Stimulated activated CD4-positive, alpha-beta T cell treated with anti-CD3 and anti-CD28 coated beads, Interleukin-2, amount 100 ng/mL, for 4 hours (primary cell): ENCODE measurements at regions not wholly inside any gene's neighbourhood (a gene's known extent, or its start where the extent isn't known, plus 50 kb on each side); places are given as distances from the start of the nearest gene placed in this dataset.

Experiments
- DNase-seq: peaks from one replicate; pipeline ENCODE4 v3.0.0-alpha.2; 2020; ENCODE audit warnings: low read depth

DNA sequence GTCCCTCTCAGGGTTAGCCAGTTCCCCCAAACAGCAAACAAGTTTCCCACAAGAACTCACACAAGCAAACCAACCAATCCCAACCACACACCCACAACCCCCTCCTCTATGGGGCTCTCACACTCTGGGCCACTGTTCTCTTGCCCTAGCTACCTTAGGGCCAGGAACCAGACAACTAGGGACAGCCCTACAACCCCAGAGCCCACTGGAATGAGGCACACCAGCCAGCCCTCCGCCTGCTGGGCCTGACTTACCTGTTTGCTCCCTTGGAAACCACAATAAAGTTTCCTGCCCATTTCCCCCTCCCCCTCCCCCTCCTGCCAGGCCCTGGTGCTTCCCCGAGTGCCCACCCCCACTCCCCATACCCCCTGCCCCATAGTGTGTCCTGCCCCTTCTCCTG lies 132.6 kb downstream of the WDR11 start:
- DNase-seq, result no peak

DNA sequence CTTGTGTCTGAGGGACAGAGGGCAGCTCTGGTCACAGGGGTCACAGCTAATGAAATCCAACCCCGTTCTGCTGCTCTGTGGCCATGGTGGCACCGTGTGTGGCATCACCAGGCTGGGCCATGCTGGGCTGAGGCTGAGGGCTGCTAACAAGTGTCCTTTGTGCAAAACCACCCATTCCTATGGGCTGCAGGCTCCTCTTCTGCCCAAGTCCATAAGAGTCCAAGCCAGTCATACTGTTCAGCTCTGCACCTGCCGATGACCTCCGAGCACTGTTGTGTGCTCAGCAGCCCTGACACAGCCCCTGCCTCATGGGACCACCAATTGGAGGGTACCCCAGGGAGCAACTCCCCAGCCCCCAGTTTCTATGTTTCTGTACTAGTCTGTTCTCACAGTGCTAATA lies 133.1 kb downstream of the WDR11 start:
- DNase-seq, result no peak

DNA sequence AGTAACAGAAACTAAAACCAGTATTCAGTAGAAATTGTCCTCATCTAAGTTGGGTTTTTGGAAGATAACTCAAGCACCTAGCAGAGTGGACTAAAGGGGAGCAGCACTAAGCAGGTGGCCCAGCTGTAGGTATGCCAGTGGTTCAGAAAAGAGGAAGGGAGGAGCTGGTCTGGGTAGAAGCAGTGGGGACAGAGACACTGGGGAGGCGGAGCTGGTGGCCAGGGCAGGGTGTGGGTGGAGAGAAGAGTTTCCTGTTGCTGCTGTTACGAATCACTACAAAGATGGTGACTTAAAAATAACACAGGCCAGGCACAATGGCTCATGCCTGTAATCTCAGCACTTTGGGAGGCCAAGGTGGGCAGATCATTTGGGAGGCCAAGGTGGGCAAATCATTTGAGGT lies 136.2 kb downstream of the WDR11 start:
- no peak for DNase-seq

DNA sequence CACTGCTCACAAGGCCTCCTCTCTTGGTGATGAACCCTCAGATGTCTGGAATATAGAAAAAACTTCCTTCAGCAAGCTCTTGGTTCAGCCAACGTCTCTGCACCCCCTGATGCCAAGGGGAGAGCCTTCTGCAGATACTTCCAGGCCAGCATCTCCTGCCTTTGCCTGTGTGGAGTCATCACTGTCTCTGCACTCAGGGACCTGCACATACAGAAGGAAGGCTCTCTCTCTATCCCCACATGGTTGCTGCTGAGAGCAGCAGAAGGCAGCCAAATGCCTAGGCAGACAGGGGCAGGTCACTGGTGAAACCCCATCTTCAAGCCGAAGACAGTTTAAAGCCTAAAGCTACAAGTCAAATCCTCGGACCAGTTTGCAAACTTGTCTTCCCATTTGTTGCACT lies 137.6 kb downstream of the WDR11 start:
- DNase-seq, result no peak

DNA sequence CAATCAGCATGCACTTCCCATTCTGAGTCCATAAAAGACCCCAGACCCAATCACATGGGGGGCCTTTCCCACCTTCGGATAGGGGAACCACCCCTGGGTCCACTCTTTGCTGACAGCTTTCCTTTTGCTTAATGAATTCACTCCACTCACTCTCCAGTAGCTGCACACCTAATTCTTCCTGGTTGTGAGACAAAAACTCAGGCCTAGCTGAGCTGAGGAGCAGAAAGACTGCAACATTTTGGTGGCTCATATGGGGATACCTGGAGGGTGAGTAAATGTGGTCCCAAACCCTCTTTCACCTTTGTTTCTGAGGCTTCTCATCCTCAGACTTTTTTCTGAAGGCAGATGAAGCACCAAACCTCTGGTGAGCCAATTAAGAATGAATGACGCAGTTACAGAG lies 138.1 kb downstream of the WDR11 start:
- no peak for DNase-seq

DNA sequence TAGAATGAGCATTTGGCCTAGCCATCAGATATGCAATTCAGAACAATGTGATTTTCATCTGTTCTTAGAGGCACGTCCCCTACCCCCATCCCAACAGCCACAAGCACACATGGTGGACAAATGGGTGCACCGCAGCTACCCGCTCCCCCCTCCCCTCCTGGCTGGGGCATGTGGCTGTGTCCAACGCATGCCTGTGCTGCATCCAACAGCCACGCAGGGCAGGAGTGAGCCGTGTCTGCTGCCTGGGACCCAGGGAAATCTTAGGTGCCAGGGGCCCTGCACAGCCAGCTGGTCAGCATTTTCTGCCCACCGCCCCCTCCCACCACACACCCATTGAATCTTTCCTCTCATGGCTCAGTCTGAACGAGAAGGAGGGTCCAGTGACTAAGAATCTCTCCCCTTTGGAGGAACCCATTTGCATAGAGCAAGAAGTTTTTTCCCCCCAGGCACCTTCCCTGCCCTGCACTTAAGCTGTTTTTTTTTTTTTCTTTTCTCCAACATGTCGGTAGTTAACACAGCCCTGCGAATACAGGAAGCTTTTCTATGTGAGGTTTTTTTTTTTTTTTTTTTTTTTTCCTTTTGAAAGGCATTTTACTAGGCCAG lies 138.9 kb downstream of the WDR11 start:
- DNase-seq, result no peak

DNA sequence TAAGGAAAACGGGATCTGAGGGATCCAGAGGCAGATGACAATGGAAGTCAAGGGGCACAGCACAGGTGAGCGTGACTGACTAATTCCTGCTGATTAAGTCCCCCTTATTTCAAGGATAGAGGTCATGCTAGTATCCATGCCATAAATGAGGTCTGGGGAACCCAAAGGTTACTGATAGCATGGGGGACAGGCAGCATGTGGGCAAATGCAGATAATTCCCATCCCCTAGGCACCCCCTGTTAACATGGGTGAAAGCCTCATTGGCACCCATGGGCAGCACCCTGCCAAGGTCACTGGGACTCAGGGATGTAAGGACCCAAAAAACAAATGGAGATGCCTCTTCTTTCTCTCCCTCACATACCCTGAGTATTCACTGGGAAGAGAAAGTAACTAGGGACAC lies 139.7 kb downstream of the WDR11 start:
- DNase-seq, result no peak

DNA sequence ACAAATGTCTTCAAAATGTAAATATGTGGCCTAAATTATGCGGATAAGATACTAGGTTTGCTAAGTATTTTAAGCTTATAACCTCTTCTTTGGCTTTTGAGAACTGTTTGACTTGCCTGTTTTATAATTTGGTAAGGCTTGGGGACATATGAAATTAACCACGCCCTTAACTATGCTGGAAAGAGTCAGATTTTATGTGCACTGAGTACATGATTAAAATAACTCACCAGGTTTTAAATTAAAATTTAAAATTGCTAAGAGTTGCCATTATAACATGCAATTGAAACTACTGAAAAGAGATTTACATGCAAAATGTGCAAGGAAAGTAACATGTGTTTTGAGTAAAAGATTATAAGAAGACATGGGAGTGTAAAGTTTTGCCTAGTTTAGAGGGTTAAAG lies 141.9 kb downstream of the WDR11 start:
- no peak for DNase-seq

DNA sequence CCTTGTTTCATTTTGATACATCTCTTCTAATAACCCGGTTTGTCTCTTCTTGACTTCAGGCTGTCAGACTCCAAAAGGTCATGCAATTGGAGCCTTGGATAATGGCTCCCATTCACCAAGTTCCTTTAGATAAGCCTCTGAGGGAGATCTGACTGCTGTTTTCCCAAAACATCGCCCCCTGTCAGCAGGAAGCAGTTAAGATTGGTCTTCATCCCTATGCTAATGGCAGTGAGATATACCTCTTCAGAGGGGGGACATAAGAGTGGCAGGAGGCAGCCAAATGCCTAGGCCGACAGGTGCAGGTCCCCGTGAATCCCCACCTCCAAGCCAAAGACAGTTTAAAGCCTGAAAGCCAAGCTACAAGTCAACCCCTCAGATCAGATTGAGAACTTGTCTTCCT lies 144.6 kb downstream of the WDR11 start:
- DNase-seq, result no peak

DNA sequence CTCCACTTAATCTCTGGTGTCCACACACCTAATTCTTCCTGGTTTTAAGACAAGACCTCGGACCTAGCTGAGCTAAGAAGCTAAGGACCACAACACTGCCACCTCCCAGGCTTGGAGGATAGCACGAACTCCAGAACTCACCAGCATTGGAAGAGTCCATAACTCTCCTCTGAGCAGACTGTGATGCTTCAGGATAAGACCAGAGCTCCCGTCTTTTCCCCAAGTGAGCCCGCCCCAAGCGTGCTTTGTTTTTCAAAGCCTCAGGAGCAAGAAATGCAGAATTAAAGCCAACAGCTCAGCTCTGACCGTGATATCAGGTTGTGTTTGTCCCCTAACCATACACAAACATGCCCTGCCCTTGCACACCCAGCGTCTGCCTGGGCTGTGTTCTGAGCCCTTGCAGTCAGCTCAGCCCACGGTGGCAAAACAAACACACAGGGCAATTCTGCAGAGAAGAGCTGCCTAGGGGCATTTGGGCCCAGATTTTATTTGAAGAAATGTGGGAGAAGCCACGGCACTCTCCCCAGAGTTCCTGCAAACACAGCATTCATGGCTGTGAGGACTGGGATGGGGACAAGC lies 145.4 kb downstream of the WDR11 start:
- DNase-seq, result no peak

DNA sequence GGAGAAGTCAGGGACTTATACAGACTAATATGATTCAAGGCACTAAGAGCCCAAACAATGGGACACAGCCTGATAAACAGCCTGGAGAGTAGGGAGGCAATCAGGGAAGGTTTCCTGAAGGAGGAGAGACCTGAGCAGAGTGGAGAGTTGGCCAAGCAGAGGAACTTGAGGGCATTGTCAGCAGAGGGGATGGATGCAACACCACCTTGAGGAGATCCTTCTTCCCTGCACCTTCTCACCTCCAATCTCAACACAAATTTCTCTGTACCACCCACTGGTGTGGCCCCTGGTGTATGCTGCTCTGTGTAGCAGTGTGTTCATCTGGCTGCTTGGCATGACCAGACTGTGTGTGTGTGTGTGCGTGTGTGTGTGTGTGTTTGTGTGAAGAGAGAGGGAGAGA lies 146.2 kb downstream of the WDR11 start:
- no peak for DNase-seq

DNA sequence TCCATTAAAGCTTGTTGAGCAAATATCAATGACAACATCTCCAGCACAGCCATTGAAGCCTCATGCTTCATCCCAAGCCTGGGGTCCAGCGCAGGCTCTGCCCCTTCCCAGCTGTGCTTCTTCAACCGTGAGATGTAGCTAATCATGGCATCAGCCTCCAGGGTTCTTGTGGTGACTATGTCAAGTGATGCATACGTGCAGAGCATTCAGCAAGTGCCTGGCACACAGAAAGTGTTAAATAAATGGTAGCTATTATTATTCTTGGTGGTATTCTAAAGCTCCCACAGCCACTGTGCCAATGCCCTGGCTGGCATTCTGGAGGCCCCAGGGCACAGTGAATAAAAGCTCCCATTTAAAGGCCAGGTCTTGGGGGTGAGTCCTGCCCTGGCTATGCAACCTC lies 146.6 kb downstream of the WDR11 start:
- no peak for DNase-seq

DNA sequence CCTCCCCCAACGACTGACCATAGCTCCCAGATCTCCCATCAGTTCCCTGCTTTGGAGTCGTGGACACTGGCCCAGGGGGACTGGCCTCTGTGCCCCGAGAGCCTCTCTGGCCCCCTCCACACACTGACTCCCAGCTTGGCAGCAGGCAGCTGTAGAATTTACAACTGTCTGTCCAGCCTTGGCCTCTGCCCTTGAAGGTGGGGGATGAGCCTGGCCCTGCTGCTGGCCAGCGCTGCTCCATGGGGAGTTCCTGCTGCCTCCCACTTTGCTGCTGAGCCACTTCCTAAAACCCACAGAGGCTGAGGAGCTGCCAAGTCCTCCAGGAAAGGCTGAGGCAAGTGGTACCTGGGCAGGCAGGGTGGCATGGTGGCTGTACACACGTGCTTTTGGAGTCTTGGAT lies 147.1 kb downstream of the WDR11 start:
- no peak for DNase-seq

DNA sequence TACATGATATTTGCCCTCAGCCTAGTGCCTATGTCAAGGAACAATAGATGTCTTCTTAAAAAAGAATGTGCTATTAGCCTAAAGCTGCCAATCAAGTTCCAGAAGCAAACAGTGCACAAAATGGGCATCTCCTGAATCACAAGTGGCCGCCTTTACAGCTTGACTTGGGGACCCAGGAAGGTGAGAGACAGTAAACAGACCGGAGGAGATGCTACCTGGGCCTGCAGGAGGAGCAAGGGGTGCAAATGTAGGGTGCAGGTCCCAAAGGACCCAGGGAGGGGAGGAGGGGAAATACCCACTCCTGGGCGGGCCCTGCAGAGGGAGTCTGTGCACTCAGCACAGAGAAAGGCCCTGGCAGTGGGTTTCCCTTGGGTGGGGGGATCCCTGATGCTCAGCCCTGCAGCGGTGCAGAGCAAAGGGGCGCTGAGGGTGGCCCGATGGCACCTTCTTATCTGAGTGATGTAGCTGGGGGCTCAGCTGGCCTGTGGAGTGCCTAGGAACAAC lies 147.7 kb downstream of the WDR11 start:
- DNase-seq, result no peak

DNA sequence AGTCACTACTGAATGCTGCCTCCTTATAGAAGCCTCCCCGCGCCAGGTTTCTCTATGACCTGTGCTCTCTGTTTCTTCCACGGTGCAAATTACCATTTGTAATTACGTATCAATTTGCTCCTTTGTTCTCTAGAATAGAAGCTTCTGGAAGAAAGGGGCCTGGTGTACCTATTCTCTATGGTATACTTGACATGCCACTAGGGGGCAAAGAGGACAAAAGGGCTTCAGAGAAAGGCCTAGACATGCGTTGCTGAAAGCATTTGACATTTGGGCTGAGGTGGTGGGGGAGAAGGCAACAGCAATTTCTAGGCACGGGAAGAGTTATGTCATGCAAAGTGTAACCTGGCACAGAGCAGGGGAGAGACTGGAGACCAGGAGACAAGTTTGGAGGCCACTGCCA lies 148.7 kb downstream of the WDR11 start:
- DNase-seq, result no peak

DNA sequence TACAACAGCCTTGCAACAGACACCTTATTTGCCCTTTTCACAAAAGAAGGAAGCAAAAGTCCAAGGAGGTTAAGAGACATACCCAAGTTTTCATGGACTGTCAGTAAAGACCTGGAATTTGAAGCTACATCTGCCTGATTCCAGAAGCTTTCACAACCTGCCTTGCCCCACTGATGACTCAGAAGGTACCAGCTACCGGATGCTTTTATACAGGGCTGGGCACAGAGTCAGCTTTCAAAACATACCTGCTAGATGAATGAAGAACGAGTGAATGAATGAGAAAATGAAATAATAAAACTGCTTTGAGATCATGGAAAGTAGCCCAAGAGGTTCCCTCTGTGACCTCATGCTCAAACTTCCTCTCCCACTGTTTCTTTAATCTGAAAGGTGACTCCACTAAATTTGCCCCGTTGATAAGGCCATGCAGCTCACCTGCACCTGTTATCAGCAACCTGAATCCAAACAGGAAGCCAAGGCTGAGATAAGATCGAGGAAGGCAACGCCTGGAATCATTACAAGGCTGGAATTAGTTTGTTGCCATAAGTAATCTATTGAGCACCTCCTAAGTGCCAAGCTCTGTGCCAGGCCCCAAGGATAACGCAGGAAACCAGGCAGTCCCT lies 151.5 kb downstream of the WDR11 start:
- no peak for DNase-seq

DNA sequence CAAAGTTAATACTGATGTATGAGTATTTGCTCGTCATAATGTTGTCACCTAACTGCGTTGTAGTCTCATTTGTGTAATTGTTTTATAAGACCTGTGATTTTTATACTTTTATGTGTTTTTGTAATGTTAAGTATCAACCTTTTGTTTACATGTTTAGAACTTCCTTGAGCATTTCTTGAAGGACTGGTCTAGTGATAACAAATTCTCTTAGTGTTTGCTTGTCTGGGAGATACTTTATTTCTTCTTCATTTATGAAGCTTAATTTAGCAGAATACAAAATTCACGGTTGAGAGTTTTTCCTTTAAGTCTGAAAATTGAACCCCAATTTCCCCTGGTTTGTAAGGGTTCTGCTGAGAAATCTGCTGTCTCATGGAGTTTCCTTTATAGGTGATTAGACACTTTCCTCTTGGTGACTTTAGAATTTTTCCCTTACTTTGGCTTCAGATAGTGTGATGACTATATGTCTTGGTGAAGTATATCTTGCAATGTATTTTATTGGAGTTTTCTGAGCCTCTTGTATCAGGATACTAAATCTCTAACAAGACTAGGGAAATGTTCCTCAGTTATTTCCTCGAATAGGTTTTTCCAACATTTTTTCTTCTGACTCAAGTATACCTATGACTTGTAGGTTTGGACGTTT lies 154.9 kb downstream of the WDR11 start:
- DNase-seq, result no peak

DNA sequence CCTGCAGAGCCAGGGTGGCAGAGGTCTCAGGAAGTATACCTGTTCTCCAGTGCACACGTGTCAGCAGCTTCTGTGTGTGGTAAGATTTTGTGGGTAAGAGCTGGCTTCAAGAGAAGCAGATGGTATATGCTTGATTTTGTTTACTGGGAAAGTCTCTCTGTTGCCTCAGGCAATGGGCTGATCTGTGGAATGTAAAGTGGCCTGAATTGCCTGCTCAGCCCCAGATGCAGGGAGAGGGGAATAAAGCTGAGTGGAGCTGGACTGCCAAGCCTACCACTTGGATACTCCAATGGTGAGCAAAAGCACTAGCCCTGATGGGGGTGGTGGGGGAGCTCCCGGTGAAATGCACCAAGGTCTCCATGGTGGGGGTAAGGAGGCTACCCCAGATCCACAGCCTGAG lies 156.1 kb downstream of the WDR11 start:
- DNase-seq, result no peak

DNA sequence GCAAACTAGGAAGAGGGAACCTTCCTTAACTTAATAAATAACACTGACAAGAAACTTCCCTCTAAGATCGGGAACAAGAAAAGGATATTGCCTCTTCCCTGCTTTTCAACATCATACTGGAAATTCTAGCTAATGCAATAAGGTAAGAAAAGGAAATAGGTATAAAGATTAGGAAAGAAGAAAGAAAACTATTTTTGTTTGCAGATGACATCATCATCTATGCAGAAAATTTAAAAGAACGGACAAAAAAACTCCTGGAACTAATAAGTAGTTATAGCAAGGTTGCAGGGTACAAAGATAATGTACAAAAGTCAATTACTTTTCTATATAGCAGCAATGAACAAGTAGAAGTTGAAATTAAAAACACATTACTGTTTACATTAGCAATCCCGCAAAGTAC lies 164.8 kb downstream of the WDR11 start:
- no peak for DNase-seq

DNA sequence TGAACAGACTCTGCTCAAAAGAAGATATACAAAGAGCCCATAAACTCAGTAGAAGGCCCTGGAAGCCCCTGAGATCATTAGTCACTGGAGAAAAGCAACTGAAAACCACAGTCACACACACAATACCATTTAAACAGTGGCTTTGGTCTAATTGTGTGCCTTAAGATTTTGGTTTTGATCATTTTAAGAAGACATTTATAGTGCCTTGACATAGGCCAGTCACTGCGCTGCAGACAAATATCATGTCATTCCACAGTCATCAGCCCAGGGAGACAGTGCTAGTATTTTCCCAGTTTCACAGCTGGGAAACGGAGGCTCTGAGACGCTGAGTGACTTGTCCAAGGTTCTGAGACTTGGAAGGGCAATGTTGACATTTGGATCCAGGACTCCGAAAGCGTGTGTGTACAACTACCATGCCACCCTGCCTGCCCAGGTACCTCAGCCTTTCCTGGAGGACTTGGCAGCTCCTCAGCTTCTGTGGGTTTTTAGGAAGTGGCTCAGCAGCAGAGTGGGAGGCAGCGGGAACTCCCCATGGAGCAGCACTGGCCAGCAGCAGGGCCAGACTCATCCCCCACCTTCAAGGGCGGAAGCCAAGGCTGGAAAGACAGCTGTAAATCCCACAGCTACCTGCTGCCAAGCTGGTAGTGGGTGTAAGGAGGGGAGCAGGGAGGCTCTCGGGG lies 173.9 kb downstream of the WDR11 start:
- no peak for DNase-seq

DNA sequence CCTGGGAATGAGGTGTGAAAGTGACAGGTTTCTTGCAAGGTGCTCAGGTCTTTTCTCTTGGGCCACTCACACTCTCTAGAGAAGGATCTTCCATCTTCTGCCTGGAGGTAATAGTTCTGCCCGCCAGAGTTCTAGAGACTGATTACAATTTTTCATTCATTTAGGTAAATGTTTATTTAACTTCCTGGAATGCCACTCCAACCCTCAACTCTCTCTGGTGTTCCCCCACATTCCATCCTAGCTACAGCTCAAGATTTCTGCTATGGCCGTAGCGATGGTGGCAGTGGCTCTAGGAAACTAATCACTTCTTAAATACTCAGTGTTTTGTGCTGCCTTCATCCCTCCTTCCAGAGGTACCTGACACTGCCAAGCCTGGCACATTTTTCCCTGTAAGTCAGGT lies 174.6 kb downstream of the WDR11 start:
- no peak for DNase-seq

DNA sequence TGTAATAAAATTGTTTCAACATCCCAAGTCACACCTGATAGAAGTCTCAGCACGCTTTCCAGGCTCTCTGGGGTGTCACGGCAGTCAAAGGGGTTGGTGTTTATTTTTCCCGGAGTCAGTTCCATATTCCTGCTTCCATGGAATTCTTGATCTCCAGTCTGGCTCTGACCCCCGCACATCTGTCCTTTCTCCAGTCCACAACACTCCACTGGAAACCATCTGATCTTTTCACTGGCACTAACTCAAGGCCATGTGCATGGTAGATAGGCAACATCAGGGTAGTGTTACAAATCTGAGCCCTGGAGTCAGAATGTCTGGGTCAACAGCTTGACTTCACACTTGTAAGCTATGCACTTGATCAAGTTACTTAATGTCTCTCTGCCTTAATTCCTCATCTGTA lies 176.2 kb downstream of the WDR11 start:
- no peak for DNase-seq

DNA sequence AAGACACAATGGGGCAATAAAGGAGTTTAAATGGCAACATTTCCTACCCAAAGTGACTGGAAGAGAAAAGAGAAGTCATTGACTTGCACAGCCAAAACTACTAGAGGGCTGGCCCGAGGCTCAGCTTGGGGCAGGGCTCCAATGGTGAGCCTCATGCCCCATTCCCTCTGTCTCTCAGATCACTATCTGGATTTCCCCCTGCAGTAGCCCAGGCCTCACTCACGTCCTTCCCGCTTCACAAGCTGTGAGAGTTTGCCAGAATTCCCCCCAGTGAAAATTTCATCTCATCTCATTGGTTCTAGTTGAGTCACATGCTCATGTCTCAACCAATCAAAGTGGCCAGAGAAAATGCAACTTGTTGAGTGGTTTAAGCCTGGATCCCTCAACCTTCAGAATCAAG lies 181.3 kb downstream of the WDR11 start:
- no peak for DNase-seq
